ENCODE measurements at regions not wholly inside any gene's neighbourhood (a gene's known extent, or its start where the extent isn't known, plus 50 kb on each side); places are given as distances from the start of the nearest gene placed in this dataset.

GRCh38 chrX:68999931-69000330 lies 165.3 kb downstream of the PJA1 start:
- TF ChIP-seq GATA2 (IDR thresholded peaks at IDR 0.05; ENCODE audit: low read depth, low read length) (no peak), GATA3 (IDR thresholded peaks at IDR 0.05; ENCODE audit: low read depth, low read length) (no peak)

Data from SH-SY5Y (cell line).